ENCODE measurements at regions not wholly inside any gene's neighbourhood (a gene's known extent, or its start where the extent isn't known, plus 50 kb on each side); places are given as distances from the start of the nearest gene placed in this dataset.
A peak's percentile ranks its signal among the peaks of the same experiment; 100 is the strongest.

GRCh38 chr11:31968461-31969358, 122.2 kb upstream of the RCN1 start:
- H3K9me3 ChIP-seq = no peaks in the 10 kb centered on the region
- no peaks in the 10 kb centered on the region for H3K4me1 ChIP-seq
- no peak for TF ChIP-seq POLR2A (IDR thresholded peaks at IDR 0.05)
- no peak for TF ChIP-seq CTCF (IDR thresholded peaks at IDR 0.05)
- H3K36me3 ChIP-seq = no peaks in the 10 kb centered on the region
- H3K4me3 ChIP-seq = no peak overlapping the region
- intact Hi-C loops (cut with DNase I; ENCODE audit: low total_unique reads) = no loop called here
- H3K27me3 ChIP-seq = no peaks in the 10 kb centered on the region
- peak; percentile 18 to 19 for DNase-seq
- H3K27ac ChIP-seq = no peak overlapping the region

GRCh38 chr11:31967404-31968130, 123.3 kb upstream of the RCN1 start:
- Histone ChIP-seq H3K27me3 (no peaks in the 10 kb centered on the region), H3K27ac (no peak overlapping the region), H3K36me3 (no peaks in the 10 kb centered on the region), H3K9me3 (no peaks in the 10 kb centered on the region), H3K4me1 (no peaks in the 10 kb centered on the region), H3K4me3 (no peak overlapping the region)
- DNase-seq = no peak
- intact Hi-C loops (cut with DNase I; ENCODE audit: low total_unique reads) = no loop called here
- no peak for TF ChIP-seq CTCF (IDR thresholded peaks at IDR 0.05)
- no peak for TF ChIP-seq POLR2A (IDR thresholded peaks at IDR 0.05)

GRCh38 chr11:31966846-31967245, 124.0 kb upstream of the RCN1 start:
- Histone ChIP-seq H3K9me3 (no peaks in the 10 kb centered on the region), H3K4me1 (no peaks in the 10 kb centered on the region), H3K36me3 (no peaks in the 10 kb centered on the region), H3K27ac (no peak overlapping the region), H3K27me3 (no peaks in the 10 kb centered on the region), H3K4me3 (no peak overlapping the region)
- DNase-seq = no peak
- TF ChIP-seq CTCF (IDR thresholded peaks at IDR 0.05) (no peak), POLR2A (IDR thresholded peaks at IDR 0.05) (no peak)
- intact Hi-C loops (cut with DNase I; ENCODE audit: low total_unique reads) = no loop called here

GRCh38 chr11:31964181-31964580, 126.7 kb upstream of the RCN1 start:
- Histone ChIP-seq H3K27ac (no peak overlapping the region), H3K4me3 (no peak overlapping the region), H3K4me1 (no peaks in the 10 kb centered on the region), H3K9me3 (no peaks in the 10 kb centered on the region), H3K36me3 (no peaks in the 10 kb centered on the region), H3K27me3 (no peaks in the 10 kb centered on the region)
- DNase-seq = no peak
- intact Hi-C loops (cut with DNase I; ENCODE audit: low total_unique reads) = no loop called here
- no peak for TF ChIP-seq POLR2A (IDR thresholded peaks at IDR 0.05)
- no peak for TF ChIP-seq CTCF (IDR thresholded peaks at IDR 0.05)

GRCh38 chr11:31960126-31960525, 130.7 kb upstream of the RCN1 start:
- H3K4me3 ChIP-seq = no peak overlapping the region
- H3K9me3 ChIP-seq = no peaks in the 10 kb centered on the region
- no peak for DNase-seq
- TF ChIP-seq CTCF (IDR thresholded peaks at IDR 0.05) (no peak), POLR2A (IDR thresholded peaks at IDR 0.05) (no peak)
- intact Hi-C loops (cut with DNase I; ENCODE audit: low total_unique reads) = no loop called here
- no peak overlapping the region for H3K27ac ChIP-seq
- no peaks in the 10 kb centered on the region for H3K27me3 ChIP-seq
- H3K4me1 ChIP-seq = no peaks in the 10 kb centered on the region
- H3K36me3 ChIP-seq = no peaks in the 10 kb centered on the region
